ENCODE measurements at regions not wholly inside any gene's neighbourhood (a gene's known extent, or its start where the extent isn't known, plus 50 kb on each side); places are given as distances from the start of the nearest gene placed in this dataset.

DNA sequence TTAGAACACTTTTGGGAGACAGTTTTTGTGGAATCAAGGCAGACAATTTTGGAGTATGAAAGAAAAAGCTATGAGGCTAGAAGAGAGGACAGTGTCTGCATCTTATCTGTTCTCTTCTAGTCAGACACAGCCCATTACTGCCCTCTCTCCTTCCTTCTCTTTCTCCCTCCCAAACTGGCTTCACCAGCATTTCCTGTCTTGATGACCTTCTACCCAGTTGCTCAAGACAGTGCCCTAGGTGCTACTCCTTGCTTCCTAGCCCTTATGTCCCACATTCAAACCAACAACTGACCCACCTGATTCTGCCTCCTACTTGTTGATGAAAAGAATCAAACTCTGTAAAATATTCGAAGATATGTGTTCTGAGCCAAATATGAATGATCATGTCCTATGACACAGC, 116.4 kb upstream of the RIPOR2 start (continued):
- no peak for TF ChIP-seq ZNF383 (CRISPR knock-in tag; IDR thresholded peaks at IDR 0.05; ENCODE audit: borderline replicate concordance)
- TF ChIP-seq NCOA1 (CRISPR knock-in tag; IDR thresholded peaks at IDR 0.05), result no peak
- TF ChIP-seq, protein P1, sequence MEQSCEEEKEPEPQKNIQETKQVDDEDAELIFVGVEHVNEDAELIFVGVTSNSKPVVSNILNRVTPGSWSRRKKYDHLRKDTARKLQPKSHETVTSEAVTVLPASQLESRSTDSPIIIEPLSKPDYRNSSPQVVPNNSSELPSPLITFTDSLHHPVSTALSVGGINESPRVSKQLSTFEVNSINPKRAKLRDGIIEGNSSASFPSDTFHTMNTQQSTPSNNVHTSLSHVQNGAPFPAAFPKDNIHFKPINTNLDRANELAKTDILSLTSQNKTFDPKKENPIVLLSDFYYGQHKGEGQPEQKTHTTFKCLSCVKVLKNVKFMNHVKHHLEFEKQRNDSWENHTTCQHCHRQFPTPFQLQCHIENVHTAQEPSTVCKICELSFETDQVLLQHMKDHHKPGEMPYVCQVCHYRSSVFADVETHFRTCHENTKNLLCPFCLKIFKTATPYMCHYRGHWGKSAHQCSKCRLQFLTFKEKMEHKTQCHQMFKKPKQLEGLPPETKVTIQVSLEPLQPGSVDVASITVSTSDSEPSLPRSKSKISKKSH (CRISPR knock-in tag; IDR thresholded peaks at IDR 0.05; ENCODE audit: borderline replicate concordance), result no peak
- no peak for TF ChIP-seq CBX5 (CRISPR knock-in tag; IDR thresholded peaks at IDR 0.05; ENCODE audit: borderline replicate concordance)

DNA sequence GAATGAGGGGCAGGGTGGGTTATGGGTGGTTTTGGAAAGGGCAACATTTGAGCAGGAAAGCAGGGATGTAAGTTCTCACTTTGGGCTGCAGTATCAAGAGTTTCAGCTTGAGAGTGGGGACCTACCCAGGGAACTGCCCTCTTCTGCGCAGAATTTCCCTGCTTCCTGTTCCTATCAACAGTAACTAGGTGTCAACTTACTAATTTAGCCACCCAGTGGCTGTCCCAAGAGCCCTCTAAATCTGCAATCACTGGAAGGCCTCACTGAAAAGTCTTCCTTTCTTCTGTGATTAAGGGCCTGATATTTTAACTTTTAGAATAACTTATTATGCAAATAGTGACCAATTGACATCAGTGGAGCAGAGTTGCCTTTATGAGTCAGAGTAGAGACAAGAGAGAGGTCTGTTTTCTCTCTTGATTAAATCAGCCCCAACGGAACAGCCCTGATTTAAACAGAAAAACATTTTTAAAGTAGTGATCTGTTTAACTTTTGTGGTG, 118.2 kb upstream of the RIPOR2 start:
- Histone ChIP-seq H3K4me1 (ENCODE audit: insufficient read depth, low read length) (no peaks in the 10 kb centered on the region), H4K20me1 (ENCODE audit: insufficient read depth, low read length) (no peaks in the 10 kb centered on the region), H3K27me3 (ENCODE audit: control insufficient read depth in 1 of 2, insufficient read depth in 2 of 2, low read length in 2 of 2) (no peaks in the 10 kb centered on the region), H3K9ac (ENCODE audit: insufficient read depth, low read depth, low read length) (no peak overlapping the region), H3K36me3 (replicated peaks in 1 of 2; ENCODE audit: control insufficient read depth in 1 of 2, insufficient read depth in 2 of 2, low read length in 2 of 2) (no peaks in the 10 kb centered on the region), H3K9me3 (ENCODE audit: low read length) (no peaks in the 10 kb centered on the region), H3K4me2 (ENCODE audit: low read depth, low read length) (no peak overlapping the region), H3K27ac (ENCODE audit: extremely low read length, insufficient read depth, low read length) (no peak overlapping the region), H3K79me2 (ENCODE audit: insufficient read depth, low read length) (no peaks in the 10 kb centered on the region), H3K4me3 (replicated peaks in 1 of 3; ENCODE audit: insufficient read depth in 1 of 3, low read depth in 2 of 3, low read length in 3 of 3) (no peak overlapping the region), H2AFZ (ENCODE audit: low read length) (no peak overlapping the region)
- ChIA-PET CTCF (ENCODE audit: low intra/inter-chr PET ratio, low total read pairs) (no interaction called here), POLR2A (no interaction called here)
- no TSS peak for BruUV-seq (replicated peaks)
- 0% methylated on average over 2 of the region's 2 CpGs for WGBS (ENCODE audit: low lambda C conversion rate)
- ATAC-seq (no peak), DNase-seq (ENCODE audit: low spot score) (no peak), FAIRE-seq (no peak)
- intact Hi-C loops (cut with micrococcal nuclease; ENCODE audit: unreplicated experiment), result no loop called here
- in situ Hi-C loops (cut with HindIII; ENCODE audit: extremely low pct_ligation_motif_present, low pct_unique_long_range_greater_than_20kb), result loop anchor here (25.0 kb wide), 1 partner anchor 467 kb away; no protein-coding TSS in a partner anchor
- no peak for TF ChIP-seq KDM4B (CRISPR knock-in tag; IDR thresholded peaks at IDR 0.05)
- TF ChIP-seq SKI (IDR thresholded peaks at IDR 0.05; ENCODE audit: partially characterized antibody), result no peak
- TF ChIP-seq, protein P2, sequence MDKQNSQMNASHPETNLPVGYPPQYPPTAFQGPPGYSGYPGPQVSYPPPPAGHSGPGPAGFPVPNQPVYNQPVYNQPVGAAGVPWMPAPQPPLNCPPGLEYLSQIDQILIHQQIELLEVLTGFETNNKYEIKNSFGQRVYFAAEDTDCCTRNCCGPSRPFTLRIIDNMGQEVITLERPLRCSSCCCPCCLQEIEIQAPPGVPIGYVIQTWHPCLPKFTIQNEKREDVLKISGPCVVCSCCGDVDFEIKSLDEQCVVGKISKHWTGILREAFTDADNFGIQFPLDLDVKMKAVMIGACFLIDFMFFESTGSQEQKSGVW (CRISPR knock-in tag; IDR thresholded peaks at IDR 0.05; ENCODE audit: borderline replicate concordance), result no peak
- no peak for TF ChIP-seq MED1 (CRISPR knock-in tag; IDR thresholded peaks at IDR 0.05)
- TF ChIP-seq ONECUT2 (CRISPR knock-in tag; IDR thresholded peaks at IDR 0.05), result no peak
- TF ChIP-seq, protein P3, sequence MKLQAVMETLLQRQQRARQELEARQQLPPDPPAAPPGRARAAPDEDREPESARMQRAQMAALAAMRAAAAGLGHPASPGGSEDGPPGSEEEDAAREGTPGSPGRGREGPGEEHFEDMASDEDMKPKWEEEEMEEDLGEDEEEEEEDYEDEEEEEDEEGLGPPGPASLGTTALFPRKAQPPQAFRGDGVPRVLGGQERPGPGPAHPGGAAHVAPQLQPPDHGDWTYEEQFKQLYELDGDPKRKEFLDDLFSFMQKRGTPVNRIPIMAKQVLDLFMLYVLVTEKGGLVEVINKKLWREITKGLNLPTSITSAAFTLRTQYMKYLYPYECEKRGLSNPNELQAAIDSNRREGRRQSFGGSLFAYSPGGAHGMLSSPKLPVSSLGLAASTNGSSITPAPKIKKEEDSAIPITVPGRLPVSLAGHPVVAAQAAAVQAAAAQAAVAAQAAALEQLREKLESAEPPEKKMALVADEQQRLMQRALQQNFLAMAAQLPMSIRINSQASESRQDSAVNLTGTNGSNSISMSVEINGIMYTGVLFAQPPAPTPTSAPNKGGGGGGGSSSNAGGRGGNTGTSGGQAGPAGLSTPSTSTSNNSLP (IDR thresholded peaks at IDR 0.05; ENCODE audit: low read depth, low read length), result no peak
- no peak for TF ChIP-seq MAF1 (CRISPR knock-in tag; IDR thresholded peaks at IDR 0.05; ENCODE audit: borderline replicate concordance)
- no peak for TF ChIP-seq POLR2G (IDR thresholded peaks at IDR 0.05; ENCODE audit: low read depth, low read length)
- no peak for TF ChIP-seq KLF15 (CRISPR knock-in tag; IDR thresholded peaks at IDR 0.05; ENCODE audit: borderline replicate concordance)
- no peak for TF ChIP-seq ZNF276 (CRISPR knock-in tag; IDR thresholded peaks at IDR 0.05; ENCODE audit: low read depth)
- TF ChIP-seq RARA (CRISPR knock-in tag; IDR thresholded peaks at IDR 0.05), result no peak
- TF ChIP-seq KDM5B (CRISPR knock-in tag; IDR thresholded peaks at IDR 0.05; ENCODE audit: borderline replicate concordance), result no peak
- TF ChIP-seq ERF (CRISPR knock-in tag; IDR thresholded peaks at IDR 0.05), result no peak
- TF ChIP-seq HOXA7 (CRISPR knock-in tag; IDR thresholded peaks at IDR 0.05), result no peak
- TF ChIP-seq ZNF235 (CRISPR knock-in tag; IDR thresholded peaks at IDR 0.05; ENCODE audit: borderline replicate concordance), result no peak
